ENCODE measurements at regions not wholly inside any gene's neighbourhood (a gene's known extent, or its start where the extent isn't known, plus 50 kb on each side); places are given as distances from the start of the nearest gene placed in this dataset.

DNA sequence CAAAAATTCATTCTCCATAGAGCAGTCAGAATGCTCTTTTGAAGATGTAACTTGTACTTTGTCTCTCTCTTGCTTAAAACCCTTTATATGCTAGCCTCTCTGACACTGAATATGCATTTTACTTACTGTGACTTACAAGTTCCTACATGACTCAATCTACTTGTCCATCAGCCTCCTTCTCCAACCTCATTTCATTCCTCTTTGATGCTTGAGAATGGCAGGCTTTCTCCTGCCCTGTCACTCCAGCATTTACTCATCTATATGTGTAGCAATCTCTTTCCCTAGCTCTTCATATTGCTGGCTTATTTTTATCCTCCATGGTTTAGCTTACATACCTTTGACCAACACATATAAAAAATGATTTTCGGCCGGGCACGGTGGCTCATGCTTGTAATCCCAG is 561.9 kb downstream of the CCER1 start:
- no peak for DNase-seq

DNA sequence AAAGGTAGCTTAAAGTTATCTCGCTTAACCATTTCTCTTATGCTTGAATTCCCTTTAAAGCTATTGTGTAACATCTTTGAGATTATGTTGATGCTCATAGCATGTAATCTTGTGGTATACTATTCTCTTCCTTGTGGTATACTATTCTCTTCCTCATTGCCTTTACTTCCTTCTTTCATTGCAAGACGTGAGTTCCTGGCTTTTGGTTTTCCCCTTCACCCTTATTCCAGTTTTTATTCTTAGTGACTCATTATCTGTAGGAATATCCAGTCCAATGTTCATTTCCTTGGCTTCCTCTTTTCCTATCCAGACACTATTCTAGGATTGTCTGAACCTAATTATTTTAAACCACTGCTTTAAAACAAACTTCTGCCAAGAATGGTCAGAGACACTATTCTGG is 564.0 kb downstream of the CCER1 start:
- DNase-seq: no peak

- no peak for DNase-seq
Measured at GRCh38 chr12:90368081-90368480, 586.9 kb downstream of the CCER1 start.

DNA sequence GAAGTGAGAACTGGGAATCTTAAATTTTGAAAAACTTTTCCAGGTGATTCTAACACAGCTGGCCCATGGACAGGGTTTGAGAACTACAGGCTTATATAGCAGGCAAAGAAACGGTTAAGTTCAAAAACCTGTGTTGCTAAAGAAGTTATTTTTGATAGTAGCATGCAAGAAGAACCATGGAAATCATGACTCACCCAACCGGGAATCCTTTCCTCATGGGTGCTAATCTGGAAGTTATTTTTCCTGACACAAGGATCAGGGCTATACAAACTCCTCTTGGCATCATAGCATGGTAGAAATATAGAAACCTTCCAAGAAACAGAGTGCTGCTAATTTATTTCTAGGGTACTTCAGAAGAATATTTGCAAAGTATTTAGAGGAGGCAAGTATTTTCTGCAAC is 588.7 kb downstream of the CCER1 start:
- DNase-seq: no peak

DNA sequence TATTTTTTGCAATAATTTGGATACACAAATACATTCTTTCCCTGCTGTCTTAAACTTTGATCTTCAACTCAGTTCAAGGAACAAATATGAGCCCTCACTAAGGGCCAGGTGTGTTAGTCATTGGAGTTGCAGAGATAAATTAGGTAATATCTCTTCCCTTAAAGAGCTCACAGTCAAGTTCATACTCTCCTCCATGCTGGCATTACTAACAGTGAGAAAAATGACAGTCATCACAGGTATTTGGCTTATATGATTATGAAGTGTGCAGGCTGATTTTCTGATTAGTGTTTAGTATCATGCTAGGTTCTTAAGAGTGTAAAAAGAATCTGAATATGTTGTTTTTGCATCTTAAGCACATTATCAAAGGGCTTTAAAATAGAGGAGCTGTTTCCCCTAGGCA is 594.7 kb downstream of the CCER1 start:
- no peak for DNase-seq

- DNase-seq: no peak
Measured at GRCh38 chr12:90355711-90356355, 599.1 kb downstream of the CCER1 start.

- no peak for DNase-seq
Measured at GRCh38 chr12:90343966-90344365, 611.0 kb downstream of the CCER1 start.

- no peak for DNase-seq
Measured at GRCh38 chr12:90342081-90342480, 612.9 kb downstream of the CCER1 start.

GRCh38 chr12:90339837-90340236 is 615.1 kb downstream of the CCER1 start:
- DNase-seq: no peak

DNA sequence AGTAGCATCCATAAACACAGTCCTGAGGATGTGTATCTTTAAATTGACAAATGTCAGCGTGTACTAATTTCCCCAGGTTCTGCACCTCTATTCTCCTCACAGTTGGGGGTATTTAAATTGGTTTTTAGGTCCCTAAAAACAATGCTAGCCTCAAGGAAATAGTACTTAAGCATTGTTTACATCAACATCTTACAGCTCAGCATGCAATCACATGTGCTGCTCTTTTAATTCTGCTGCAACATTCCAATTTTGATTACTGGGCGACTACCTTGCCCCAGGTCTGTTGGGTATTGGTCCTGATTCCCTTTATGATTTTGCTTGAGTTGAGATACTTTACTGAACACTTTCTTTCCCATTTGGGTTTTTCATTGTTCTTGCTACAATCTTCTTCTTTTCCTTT is 616.6 kb downstream of the CCER1 start:
- no peak for DNase-seq

GRCh38 chr12:90337018-90337417 is 618.0 kb downstream of the CCER1 start:
- DNase-seq: no peak

- no peak for DNase-seq
Measured at GRCh38 chr12:90335566-90335965, 619.4 kb downstream of the CCER1 start.

DNA sequence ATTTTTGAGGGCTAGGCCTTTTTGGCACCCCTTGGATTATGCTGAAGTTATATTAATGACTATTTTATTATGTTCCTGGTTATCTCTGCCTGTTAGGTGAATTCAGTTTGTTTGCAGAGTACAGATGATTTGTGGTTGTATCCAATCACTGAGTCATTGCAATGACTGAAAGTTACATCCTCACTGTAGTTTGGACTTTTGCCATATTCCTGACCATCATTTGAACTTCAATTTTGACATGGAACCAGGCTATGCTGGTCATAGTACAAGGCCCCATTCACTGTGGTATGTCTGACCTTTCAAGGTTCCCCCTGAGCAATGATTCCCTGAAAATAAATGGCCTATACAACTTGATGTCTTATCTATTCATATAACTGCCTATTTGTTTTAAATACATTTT is 621.0 kb downstream of the CCER1 start:
- no peak for DNase-seq

- no peak for DNase-seq
Measured at GRCh38 chr12:90333424-90333823, 621.6 kb downstream of the CCER1 start.

DNA sequence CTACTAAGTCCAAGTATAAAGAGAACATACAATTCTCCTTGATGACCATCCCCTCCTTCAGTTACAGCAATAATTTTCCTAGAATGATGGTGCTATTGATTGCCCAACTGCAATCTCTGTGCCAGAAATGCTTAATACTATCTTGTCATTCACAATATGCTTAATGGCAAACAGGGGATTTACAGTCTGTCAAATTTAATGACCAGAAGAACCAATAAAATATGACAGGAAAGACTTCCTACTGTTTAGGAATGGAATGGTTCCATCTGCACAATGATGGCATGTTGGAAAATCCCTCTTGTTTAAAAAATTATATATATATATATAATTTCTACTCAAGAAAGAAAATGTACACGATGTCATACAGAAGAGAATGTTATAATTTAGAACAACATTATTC is 623.2 kb downstream of the CCER1 start:
- no peak for DNase-seq

DNA sequence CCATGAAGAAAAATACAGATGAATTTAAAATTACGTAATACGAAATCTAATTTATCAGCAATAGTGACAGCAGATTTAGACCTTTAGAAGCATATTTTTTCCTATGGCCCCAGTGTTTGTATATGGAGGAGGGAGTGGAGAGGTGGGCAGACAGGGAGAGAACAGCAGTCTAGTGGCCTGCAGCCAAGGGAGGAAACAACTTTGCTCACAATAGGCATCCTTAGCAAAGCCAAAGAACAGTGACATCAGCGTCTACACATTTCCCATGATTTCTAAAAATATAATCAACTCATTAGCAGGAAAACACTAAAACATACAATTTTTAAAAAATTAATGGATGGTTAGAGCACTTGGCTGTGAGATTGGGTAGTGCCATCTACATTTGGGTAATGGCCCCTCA is 622.6 kb upstream of the ATP2B1 start:
- no peak for DNase-seq

DNA sequence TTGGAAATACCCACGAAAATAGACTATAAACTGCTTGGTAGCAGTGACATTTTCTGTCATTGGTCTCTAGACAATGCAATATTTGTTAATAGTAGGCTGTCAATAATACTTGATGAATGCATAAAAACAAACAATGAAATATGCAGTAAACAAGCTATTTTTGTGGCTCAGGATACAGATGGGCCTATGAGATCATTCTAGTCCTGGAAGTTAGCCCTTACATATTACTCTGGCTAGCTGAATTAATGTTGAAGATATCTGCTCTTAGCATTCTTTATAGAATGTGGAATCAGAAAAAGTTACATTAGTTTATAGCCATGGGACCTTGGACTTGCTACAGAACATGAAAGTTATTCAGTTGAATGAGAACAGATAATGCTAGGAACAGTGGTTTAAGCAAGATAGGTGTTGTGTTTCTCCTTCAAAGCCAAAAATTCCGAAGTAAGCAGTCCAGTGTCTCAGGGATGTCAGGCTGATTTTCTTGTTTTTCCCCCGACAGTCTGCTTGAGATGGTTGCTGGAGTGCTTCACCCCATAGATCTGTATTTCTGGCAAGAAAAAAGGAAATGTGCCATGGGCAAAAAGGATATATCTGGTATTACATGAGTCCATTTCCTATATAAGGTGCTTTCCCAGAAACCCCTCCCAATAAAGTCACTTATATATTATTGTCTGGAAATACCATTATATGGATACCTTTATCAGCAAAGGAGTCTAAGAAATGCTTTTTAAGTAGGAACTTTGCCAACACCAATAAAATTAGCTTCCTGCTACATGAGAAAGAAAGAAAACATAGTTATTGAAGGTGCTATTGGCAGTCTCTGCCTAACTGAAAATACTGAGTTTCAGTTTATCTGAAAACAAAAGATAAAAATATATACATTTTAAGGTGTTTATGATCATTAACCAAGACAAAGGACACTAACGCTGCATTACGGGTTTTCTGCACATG is 619.4 kb upstream of the ATP2B1 start:
- no peak for DNase-seq

GRCh38 chr12:90323217-90323616 is 614.6 kb upstream of the ATP2B1 start:
- DNase-seq: no peak

GRCh38 chr12:90322006-90322405 is 613.4 kb upstream of the ATP2B1 start:
- DNase-seq: no peak

- DNase-seq: no peak
Measured at GRCh38 chr12:90321369-90321768, 612.7 kb upstream of the ATP2B1 start.

- DNase-seq: no peak
Measured at GRCh38 chr12:90311561-90311960, 602.9 kb upstream of the ATP2B1 start.

- DNase-seq: no peak
Measured at GRCh38 chr12:90305379-90305778, 596.7 kb upstream of the ATP2B1 start.

DNA sequence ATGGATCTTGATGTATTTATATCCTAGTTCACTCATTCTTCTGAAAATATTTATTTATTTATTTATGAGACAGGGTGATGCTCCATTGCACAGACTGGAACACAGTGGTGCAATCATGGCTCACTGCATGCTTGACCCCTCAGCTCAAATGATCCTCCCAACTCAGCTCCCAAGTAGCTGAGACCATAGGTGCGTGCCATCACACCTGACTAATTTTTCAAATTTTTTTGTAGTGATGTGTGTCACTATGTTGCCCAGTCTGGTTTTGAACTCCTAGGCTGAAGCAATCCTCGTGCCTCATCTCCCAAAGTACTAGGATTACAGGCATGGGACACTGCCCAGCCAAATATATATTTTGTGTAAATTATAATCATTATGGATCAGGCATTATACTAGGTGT is 595.6 kb upstream of the ATP2B1 start:
- DNase-seq: no peak

- DNase-seq: no peak
Measured at GRCh38 chr12:90303771-90304170, 595.1 kb upstream of the ATP2B1 start.

Data from NCI-H2029 (cell line).